ENCODE measurements at regions not wholly inside any gene's neighbourhood (a gene's known extent, or its start where the extent isn't known, plus 50 kb on each side); places are given as distances from the start of the nearest gene placed in this dataset.

- TF ChIP-seq GATA3 (IDR thresholded peaks at IDR 0.05; ENCODE audit: low read depth, low read length) (no peak), GATA2 (IDR thresholded peaks at IDR 0.05; ENCODE audit: low read depth, low read length) (no peak)
Measured at GRCh38 chr2:18445433-18446320, 114.8 kb downstream of the RDH14 start.

DNA sequence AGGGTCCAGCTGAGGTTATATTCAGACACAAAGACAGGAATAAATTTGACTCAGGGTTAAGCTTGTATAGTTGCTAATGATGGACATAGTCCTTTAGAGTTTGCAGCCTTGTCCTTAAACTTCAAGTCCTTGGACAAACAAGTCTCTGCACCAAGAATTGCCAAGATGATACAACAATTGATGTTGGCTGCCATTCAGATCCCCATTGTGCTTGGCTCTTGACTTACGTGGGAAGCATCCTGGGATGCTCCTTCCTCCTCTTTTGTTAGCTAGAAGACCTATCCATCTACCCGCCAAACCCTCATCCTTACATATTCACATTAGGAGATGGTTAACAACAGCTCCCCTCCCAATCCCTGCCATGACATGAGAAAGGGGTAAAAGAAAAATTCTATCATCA is 115.6 kb downstream of the RDH14 start:
- no peak for TF ChIP-seq GATA2 (IDR thresholded peaks at IDR 0.05; ENCODE audit: low read depth, low read length)
- no peak for TF ChIP-seq GATA3 (IDR thresholded peaks at IDR 0.05; ENCODE audit: low read depth, low read length)

DNA sequence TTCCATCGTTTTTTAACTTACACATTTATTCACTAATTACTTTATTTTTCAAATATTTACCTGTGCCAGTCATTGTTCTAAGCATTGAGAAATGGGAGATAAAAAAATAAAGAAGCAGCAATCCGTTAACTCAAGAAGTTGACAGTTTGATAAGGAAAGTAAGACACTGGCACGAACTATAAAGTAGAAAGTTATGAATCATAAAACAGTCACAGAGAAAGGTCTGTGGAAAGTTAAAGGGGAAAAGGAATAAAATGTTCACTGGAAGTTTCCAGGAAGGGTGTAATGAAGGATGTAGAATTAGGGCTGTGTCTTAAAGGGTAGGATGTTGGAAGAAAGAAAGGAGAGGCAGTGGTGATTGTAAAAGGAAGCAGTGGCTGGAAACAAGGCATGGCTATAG is 118.9 kb downstream of the RDH14 start:
- TF ChIP-seq GATA2 (IDR thresholded peaks at IDR 0.05; ENCODE audit: low read depth, low read length), result no peak
- TF ChIP-seq GATA3 (IDR thresholded peaks at IDR 0.05; ENCODE audit: low read depth, low read length), result no peak

DNA sequence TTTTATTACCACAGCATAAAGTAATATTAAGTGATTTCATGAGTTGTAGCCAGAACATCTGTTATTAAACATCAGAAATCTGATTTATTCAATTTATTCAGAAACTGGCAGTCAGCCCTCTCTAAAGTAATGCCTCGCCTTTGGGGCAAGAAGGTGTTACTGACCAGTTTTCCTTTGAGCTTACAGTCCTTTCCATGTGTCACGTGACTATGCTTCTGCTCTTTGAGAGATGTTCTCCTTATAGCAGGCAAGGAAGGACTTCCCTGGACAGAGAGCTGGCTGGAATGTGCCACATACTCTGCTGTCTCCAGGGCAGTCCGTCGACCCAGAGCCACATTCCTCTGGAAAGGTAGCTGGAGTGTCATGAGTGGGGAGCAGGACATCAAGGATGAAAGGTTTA is 119.7 kb downstream of the RDH14 start:
- no peak for TF ChIP-seq GATA2 (IDR thresholded peaks at IDR 0.05; ENCODE audit: low read depth, low read length)
- no peak for TF ChIP-seq GATA3 (IDR thresholded peaks at IDR 0.05; ENCODE audit: low read depth, low read length)

- TF ChIP-seq GATA3 (IDR thresholded peaks at IDR 0.05; ENCODE audit: low read depth, low read length), result no peak
- TF ChIP-seq GATA2 (IDR thresholded peaks at IDR 0.05; ENCODE audit: low read depth, low read length), result no peak
Measured at GRCh38 chr2:18440141-18440661, 120.3 kb downstream of the RDH14 start.

- no peak for TF ChIP-seq GATA3 (IDR thresholded peaks at IDR 0.05; ENCODE audit: low read depth, low read length)
- no peak for TF ChIP-seq GATA2 (IDR thresholded peaks at IDR 0.05; ENCODE audit: low read depth, low read length)
Measured at GRCh38 chr2:18439716-18440115, 120.7 kb downstream of the RDH14 start.

GRCh38 chr2:18437909-18438308 is 122.5 kb downstream of the RDH14 start:
- TF ChIP-seq GATA2 (IDR thresholded peaks at IDR 0.05; ENCODE audit: low read depth, low read length), result no peak
- no peak for TF ChIP-seq GATA3 (IDR thresholded peaks at IDR 0.05; ENCODE audit: low read depth, low read length)

DNA sequence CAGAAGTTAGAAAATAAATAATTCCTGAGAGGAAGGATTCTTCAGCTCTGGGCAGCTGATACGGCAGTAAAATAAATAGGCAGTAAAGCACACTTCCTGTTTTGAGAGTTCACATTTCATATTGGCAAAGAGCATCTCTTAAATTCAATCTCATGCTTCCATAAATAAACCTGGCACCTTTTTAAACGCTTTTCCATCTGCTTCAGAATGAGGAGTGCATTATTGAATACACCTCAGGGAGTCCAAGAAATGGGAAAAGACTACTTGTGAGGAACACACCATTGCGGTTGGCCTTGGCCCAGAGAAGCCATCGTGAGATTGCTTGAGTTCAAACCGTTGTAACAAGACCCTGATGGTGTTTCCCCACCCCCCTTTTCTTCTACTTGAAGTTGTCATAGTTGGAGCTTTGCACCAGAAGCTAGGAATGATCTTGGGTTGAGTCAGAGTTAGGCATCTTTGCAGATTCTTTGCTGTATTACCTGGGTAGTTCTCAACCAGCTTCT is 123.9 kb downstream of the RDH14 start:
- TF ChIP-seq GATA3 (IDR thresholded peaks at IDR 0.05; ENCODE audit: low read depth, low read length), result no peak

DNA sequence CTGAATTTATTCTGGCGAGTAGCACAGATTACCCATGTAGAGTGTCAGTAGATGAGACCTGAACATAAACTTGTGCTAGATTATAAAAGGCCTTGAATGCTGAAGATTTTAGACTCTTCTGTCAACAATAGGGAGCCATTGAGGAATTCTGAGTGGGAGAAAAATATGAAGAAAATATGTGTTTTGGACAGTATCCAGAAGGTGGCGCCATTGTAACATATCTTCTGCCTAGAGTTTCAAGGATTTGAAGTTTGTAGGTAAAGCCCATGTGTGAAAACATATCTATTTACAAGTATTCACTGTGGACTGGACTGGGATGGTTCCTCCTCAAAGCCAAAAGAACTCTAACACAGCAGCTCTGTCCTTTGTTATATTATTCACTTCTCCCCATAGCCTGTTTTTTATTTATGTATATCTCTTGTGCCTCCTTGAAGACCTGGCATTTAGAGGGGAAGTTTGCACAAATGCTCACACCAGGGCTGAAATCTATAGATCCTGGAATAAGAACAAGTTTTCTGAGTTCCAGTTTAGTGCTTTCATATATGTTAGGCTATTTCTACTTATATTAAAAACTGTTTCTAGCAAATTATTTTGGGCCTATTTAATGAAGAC is 124.9 kb downstream of the RDH14 start:
- TF ChIP-seq GATA2 (IDR thresholded peaks at IDR 0.05; ENCODE audit: low read depth, low read length), result no peak
- TF ChIP-seq GATA3 (IDR thresholded peaks at IDR 0.05; ENCODE audit: low read depth, low read length), result no peak

GRCh38 chr2:18433872-18434271 is 126.6 kb downstream of the RDH14 start:
- TF ChIP-seq GATA3 (IDR thresholded peaks at IDR 0.05; ENCODE audit: low read depth, low read length) (no peak), GATA2 (IDR thresholded peaks at IDR 0.05; ENCODE audit: low read depth, low read length) (no peak)

GRCh38 chr2:18432999-18433398 is 127.5 kb downstream of the RDH14 start:
- TF ChIP-seq GATA3 (IDR thresholded peaks at IDR 0.05; ENCODE audit: low read depth, low read length) (no peak), GATA2 (IDR thresholded peaks at IDR 0.05; ENCODE audit: low read depth, low read length) (no peak)

DNA sequence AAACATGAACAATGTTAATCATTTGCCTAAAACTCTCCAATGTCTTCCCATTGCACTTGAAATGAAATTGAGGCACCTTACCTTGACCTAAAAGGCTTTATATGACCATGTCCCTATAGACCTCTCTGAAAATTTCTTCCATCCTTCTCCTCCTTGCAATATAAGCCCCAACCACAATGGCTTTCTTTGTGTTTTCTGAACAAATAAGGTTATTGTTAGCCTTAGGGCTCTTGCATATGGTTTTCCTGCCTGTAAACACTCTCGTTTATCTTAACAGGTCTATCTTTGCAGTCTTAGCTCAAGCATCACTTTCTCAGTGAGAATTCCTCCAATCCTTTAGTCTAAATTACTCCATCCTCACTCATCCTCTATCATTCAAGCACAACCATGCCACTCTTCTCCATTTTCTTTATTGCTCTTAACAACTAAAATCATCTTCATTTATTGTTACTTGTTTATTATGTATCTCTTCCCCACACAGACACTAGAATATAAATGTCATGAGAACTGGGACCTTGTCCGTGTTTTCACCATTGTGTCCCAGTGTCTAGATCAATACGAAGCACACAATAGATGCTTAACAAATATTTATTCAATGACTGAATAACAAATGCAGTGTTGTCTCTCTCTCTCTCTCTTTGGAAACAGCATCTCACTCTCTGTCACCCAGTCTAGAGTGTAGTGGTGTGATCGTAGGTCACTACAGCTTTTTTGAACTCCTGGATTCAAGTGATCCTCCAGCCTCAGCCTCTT is 129.3 kb downstream of the RDH14 start:
- TF ChIP-seq GATA2 (IDR thresholded peaks at IDR 0.05; ENCODE audit: low read depth, low read length) (no peak), GATA3 (IDR thresholded peaks at IDR 0.05; ENCODE audit: low read depth, low read length) (no peak)

DNA sequence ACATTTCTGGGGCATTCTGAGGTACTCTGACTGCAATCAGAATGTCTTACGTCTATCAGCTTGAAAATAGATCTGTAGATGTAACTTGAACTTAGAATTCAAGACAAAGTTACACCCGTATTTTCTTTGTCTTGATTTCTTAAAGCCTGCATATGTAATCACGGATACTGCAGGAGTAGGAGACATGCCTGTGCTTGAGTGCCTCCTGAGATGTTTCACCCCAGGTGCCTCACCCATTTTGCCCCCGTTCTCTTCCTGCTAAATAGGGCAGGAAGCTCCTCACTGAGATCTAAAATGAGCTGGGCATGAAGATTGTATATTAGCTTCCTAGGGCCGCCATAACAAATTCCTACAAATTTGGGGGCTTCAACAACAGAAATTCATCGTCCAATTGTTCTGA is 131.9 kb downstream of the RDH14 start:
- TF ChIP-seq GATA2 (IDR thresholded peaks at IDR 0.05; ENCODE audit: low read depth, low read length) (no peak), GATA3 (IDR thresholded peaks at IDR 0.05; ENCODE audit: low read depth, low read length) (no peak)

DNA sequence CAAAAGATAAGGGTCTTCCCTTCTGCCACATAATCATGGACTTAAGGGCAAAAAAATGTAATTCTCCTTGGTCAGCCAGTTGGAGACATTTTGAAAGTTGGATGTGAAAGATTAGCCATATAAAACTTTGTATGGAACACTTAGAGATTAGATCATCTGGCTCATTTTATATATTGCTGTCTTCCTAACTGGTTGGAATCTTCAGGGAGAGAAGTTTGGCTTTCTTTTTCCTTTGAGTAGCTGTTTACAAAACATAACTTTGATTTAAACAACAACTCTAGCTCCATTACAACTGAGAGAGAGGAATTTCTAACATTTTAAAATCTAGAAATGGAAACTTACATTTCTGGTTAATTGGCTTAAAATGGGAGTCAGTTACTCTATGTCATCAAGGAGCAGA is 132.7 kb downstream of the RDH14 start:
- TF ChIP-seq GATA3 (IDR thresholded peaks at IDR 0.05; ENCODE audit: low read depth, low read length) (no peak), GATA2 (IDR thresholded peaks at IDR 0.05; ENCODE audit: low read depth, low read length) (no peak)

Measured in SH-SY5Y (cell line).